ENCODE measurements at regions not wholly inside any gene's neighbourhood (a gene's known extent, or its start where the extent isn't known, plus 50 kb on each side); places are given as distances from the start of the nearest gene placed in this dataset.

- TF ChIP-seq USF2 (IDR thresholded peaks at IDR 0.05) (no peak), ZNF302 (CRISPR knock-in tag; IDR thresholded peaks at IDR 0.05) (no peak), CEBPB (IDR thresholded peaks at IDR 0.05) (no peak), ZC3H11A (IDR thresholded peaks at IDR 0.05) (no peak)
Observed at GRCh38 chr2:15858466-15858865, 81.9 kb upstream of the MYCN start (continued).

GRCh38 chr2:15860051-15860663 lies 80.2 kb upstream of the MYCN start:
- H3K4me2 ChIP-seq, result no peak overlapping the region
- H3K4me1 ChIP-seq, result no peaks in the 10 kb centered on the region
- TF ChIP-seq JUNB (IDR thresholded peaks at IDR 0.05) (no peak), SREBF2 (IDR thresholded peaks at IDR 0.05) (no peak), MAFK (IDR thresholded peaks at IDR 0.05; ENCODE audit: partially characterized antibody) (no peak), EHF (CRISPR knock-in tag; IDR thresholded peaks at IDR 0.05) (no peak), PBX3 (IDR thresholded peaks at IDR 0.05) (no peak), BHLHE40 (IDR thresholded peaks at IDR 0.05; ENCODE audit: low read depth, low read length) (no peak), RCOR1 (IDR thresholded peaks at IDR 0.05; ENCODE audit: low read depth, low read length) (no peak), ATOH8 (CRISPR knock-in tag; IDR thresholded peaks at IDR 0.05; ENCODE audit: low read depth) (no peak)
- FAIRE-seq, result no peak
- ChIA-PET POLR2A (no interaction called here), CTCF (no interaction called here)
- DNase-seq (ENCODE audit: low read depth in 1 of 2, low spot score in 1 of 2), result no peak
- no peak overlapping the region for H3K4me3 ChIP-seq
- H3K27ac ChIP-seq, result no peak overlapping the region
- no peak for ATAC-seq
- H3K9me3 ChIP-seq, result no peaks in the 10 kb centered on the region

- FAIRE-seq (no peak), ATAC-seq (no peak), DNase-seq (ENCODE audit: low read depth in 1 of 2, low spot score in 1 of 2) (no peak)
- no peak overlapping the region for H3K4me3 ChIP-seq
- no peak overlapping the region for H3K27ac ChIP-seq
- CTCF ChIA-PET, result no interaction called here
- H3K4me2 ChIP-seq, result no peak overlapping the region
- TF ChIP-seq CBX8 (IDR thresholded peaks at IDR 0.05) (no peak), ESRRA (IDR thresholded peaks at IDR 0.05; ENCODE audit: borderline replicate concordance, low read length) (no peak), KDM5A (IDR thresholded peaks at IDR 0.05) (no peak), TFCP2L1 (CRISPR knock-in tag; IDR thresholded peaks at IDR 0.05) (no peak), CTCF (IDR thresholded peaks at IDR 0.05) (no peak), E2F6 (IDR thresholded peaks at IDR 0.05; ENCODE audit: borderline replicate concordance, low read depth) (no peak), FOSB (CRISPR knock-in tag; IDR thresholded peaks at IDR 0.05) (no peak), CEBPB (IDR thresholded peaks at IDR 0.05) (no peak), MAX (IDR thresholded peaks at IDR 0.05) (no peak), JUNB (IDR thresholded peaks at IDR 0.05) (no peak), BCL3 (IDR thresholded peaks at IDR 0.05) (no peak), GATA3 (IDR thresholded peaks at IDR 0.05; ENCODE audit: borderline replicate concordance) (no peak), MAZ (IDR thresholded peaks at IDR 0.05; ENCODE audit: borderline replicate concordance, low read depth, low read length) (no peak), USF2 (IDR thresholded peaks at IDR 0.05) (no peak)
- H3K4me1 ChIP-seq, result no peaks in the 10 kb centered on the region
- WGBS (ENCODE audit: missing lambda C conversion rate), result 29% methylated on average over 1 of the region's 1 CpG
- H3K9me3 ChIP-seq, result no peaks in the 10 kb centered on the region
- POLR2A ChIA-PET, result interaction anchor here (0.6 kb wide), 1 partner anchor 209 kb away, joined by 3 read pairs; no protein-coding TSS in a partner anchor
Observed at GRCh38 chr2:15860760-15861159, 79.6 kb upstream of the MYCN start.

Measured in A549 (cell line).